Psoas muscle (tissue), 7 donors: ENCODE measurements at regions not wholly inside any gene's neighbourhood (a gene's known extent, or its start where the extent isn't known, plus 50 kb on each side); places are given as distances from the start of the nearest gene placed in this dataset.

Experiments
- ATAC-seq, 4 donors: fragments of 200-7000 bp; cut with Tn5 transposase; one replicate each; pipeline ENCODE4 v1.9.1; 2020; ENCODE audit warnings: moderate library complexity in 3 of 4, mild to moderate bottlenecking in 2 of 4
- DNase-seq, 2 donors: peaks; one replicate each; pipeline ENCODE4 v3.0.0-alpha.2; 2020
- H3K27ac ChIP-seq: fragments of 200-600 bp; one replicate; pipeline ENCODE4 v1.8.0; 2022
- H3K27me3 ChIP-seq, 3 donors: fragments of 200-600 bp in 1 of 3; one replicate each; pipeline versions ENCODE4 v1.6.1 to v1.8.0; 2013 to 2022; ENCODE audit warnings: low read length in 2 of 3, mild to moderate bottlenecking in 2 of 3, moderate library complexity in 1 of 3; ENCODE audit not compliant: insufficient read depth in 3 of 3
- H3K36me3 ChIP-seq, 2 donors: fragments of 200-600 bp in 1 of 2; one replicate each; pipeline versions ENCODE4 v1.6.1 to v1.8.0; 2013 to 2022; ENCODE audit warnings: low read depth in 1 of 2, mild to moderate bottlenecking in 1 of 2, moderate library complexity in 1 of 2; ENCODE audit not compliant: insufficient read depth in 1 of 2
- H3K4me1 ChIP-seq: fragments of 200-600 bp; one replicate; pipeline ENCODE4 v1.8.0; 2022
- H3K4me3 ChIP-seq: fragments of 200-600 bp; one replicate; pipeline ENCODE4 v1.8.0; 2022; ENCODE audit warnings: mild to moderate bottlenecking
- H3K9me3 ChIP-seq: fragments of 200-600 bp; one replicate; pipeline ENCODE4 v1.8.0; 2022
- CTCF ChIP-seq: fragments of 200-600 bp; IDR thresholded peaks from one replicate; pipeline ENCODE4 v1.8.0; 2022; ENCODE audit warnings: antibody characterized with exemption
- WGBS, 3 donors: extraction: QIAGEN DNeasy Blood & Tissue Kit; methylation state at CpG; one replicate each; pipeline versions ENCODE4 v1.1.6 to v1.1.7; 2013; 5-methylcytosine and 5-hydroxymethylcytosine counted together
- intact Hi-C, 2 donors: fragments of 100-400 bp; cut with DNase I; formaldehyde crosslinking; loops; one replicate each; pipeline versions ENCODE4 v1.11.0 to v1.14.2; 2022
- donor health status: healthy with polysubstance abuse.
- donor health status: DM: no; HTN: no; CAD: no; lungs with moderate emphysema.
- donor health status: Bipolar disorder and iron deficiency.
- donor health status: healthy.
- donor health status: DM: yes; HTN: yes; CAD: no.
- donor health status: DM: no; HTN: no; CAD: no.
- donor health status: DM: yes; HTN: yes; CAD: no.

- Histone ChIP-seq H3K27ac (no peak overlapping the region), H3K27me3 (no peaks in the 10 kb centered on the region), H3K9me3 (no peaks in the 10 kb centered on the region), H3K36me3 (no peaks in the 10 kb centered on the region), H3K4me3 (no peak overlapping the region), H3K4me1 (no peaks in the 10 kb centered on the region)
- no peak for TF ChIP-seq CTCF
- no peak for ATAC-seq
- intact Hi-C loops: loop anchor here in 1 of 2 donors (5.0 kb wide), 1 partner anchor 1211 kb away; no protein-coding TSS in a partner anchor
- no peak for DNase-seq
- 77 to 79% (median 78%) methylated on average over 8 of the region's 8 CpGs for WGBS, 3 donors
Observed at GRCh38 chr3:71876135-71877105, 91.5 kb upstream of the PROK2 start.

- Histone ChIP-seq H3K4me3 (no peak overlapping the region), H3K9me3 (no peaks in the 10 kb centered on the region), H3K27me3 (no peaks in the 10 kb centered on the region), H3K4me1 (no peaks in the 10 kb centered on the region), H3K36me3 (no peaks in the 10 kb centered on the region), H3K27ac (no peak overlapping the region)
- DNase-seq: peak; percentile 71 to 79
- 26 to 28% (median 26%) methylated on average over 4 of the region's 4 CpGs for WGBS, 3 donors
- intact Hi-C loops: loop anchor here in 1 of 2 donors (1.0 to 5.0 kb wide), 2 partner anchors 947 to 1212 kb away; no protein-coding TSS in a partner anchor
- ATAC-seq: peak; percentile 88 to 98 (median 92)
- peak; percentile 84 for TF ChIP-seq CTCF
Observed at GRCh38 chr3:71875461-71875947, 90.6 kb upstream of the PROK2 start.

- WGBS, 3 donors: 86 to 89% (median 88%) methylated on average over 4 of the region's 4 CpGs
- no peak for DNase-seq
- no peaks in the 10 kb centered on the region for H3K36me3 ChIP-seq
- TF ChIP-seq CTCF: no peak
- intact Hi-C loops: loop anchor here in 1 of 2 donors (1.0 to 5.0 kb wide), 2 partner anchors 948 to 1213 kb away; no protein-coding TSS in a partner anchor
- H3K27me3 ChIP-seq: no peaks in the 10 kb centered on the region
- no peak overlapping the region for H3K27ac ChIP-seq
- ATAC-seq: no peak
- no peaks in the 10 kb centered on the region for H3K9me3 ChIP-seq
- H3K4me3 ChIP-seq: no peak overlapping the region
- H3K4me1 ChIP-seq: no peaks in the 10 kb centered on the region
Observed at GRCh38 chr3:71874618-71875017, 89.7 kb upstream of the PROK2 start.

- H3K9me3 ChIP-seq: no peaks in the 10 kb centered on the region
- DNase-seq: no peak
- TF ChIP-seq CTCF: no peak
- intact Hi-C loops: no loop called here
- WGBS, 3 donors: 73 to 79% (median 75%) methylated on average over 10 of the region's 10 CpGs
- no peak overlapping the region for H3K4me3 ChIP-seq
- H3K27ac ChIP-seq: no peak overlapping the region
- H3K27me3 ChIP-seq: no peaks in the 10 kb centered on the region
- H3K36me3 ChIP-seq: no peaks in the 10 kb centered on the region
- ATAC-seq: no peak
- no peaks in the 10 kb centered on the region for H3K4me1 ChIP-seq
Observed at GRCh38 chr3:71873093-71873611, 88.2 kb upstream of the PROK2 start.
